ENCODE measurements at regions not wholly inside any gene's neighbourhood (a gene's known extent, or its start where the extent isn't known, plus 50 kb on each side); places are given as distances from the start of the nearest gene placed in this dataset.

DNA sequence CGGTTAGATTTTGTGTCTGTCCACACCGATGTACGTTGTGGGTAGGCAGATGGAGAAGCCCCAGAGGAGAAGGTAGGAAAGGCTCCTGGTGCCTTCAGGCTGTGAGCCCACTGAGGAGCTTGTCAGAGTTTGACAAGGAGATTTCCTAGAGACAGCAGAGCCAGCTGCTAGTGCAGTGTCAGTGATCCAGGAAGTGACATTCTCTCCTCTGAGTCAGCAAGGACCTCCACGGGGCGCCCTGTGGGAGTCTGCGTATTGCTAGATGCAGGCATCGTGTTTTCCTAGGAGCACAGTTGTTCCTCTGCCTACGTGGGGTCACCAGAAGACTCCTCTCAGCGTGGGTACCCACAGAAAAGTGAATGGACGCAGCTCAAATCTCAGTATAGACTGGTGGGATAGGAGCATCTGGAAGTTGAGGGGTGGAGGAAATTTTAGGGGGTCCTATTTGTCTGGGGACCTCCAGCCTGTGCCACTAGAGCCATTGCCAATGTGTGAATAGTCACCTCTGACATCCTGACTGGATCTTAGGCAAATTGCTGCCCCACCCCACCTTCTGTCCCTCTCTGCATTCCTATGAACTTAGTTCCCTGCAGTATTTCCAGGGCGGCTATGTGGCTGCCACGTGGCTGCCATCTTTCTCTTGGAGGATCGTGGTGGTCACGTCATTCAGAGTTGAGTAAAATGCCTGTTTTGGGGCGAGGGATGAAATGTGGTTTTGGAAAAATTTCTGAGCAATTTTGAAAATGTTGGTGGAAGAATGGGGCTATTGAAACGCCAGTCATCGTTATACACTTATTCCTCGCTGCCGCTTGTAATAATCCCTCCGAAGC is 84.8 kb upstream of the KLHL25 start:
- Histone ChIP-seq H2AFZ (ENCODE audit: insufficient read depth, low read depth, low read length, poor library complexity, severe bottlenecking) (no peak overlapping the region), H3K27me3 (replicated peaks in 1 of 4; ENCODE audit: control extremely low read depth in 1 of 4, control insufficient read depth in 3 of 4, insufficient read depth in 4 of 4, low read length in 3 of 4) (peaks cover 0 to 9% (median 4%) of the 10 kb centered on the region in 4 experiments), H3K27ac (ENCODE audit: low read length in 2 of 2) (no peak overlapping the region), H3K36me3 (replicated peaks in 1 of 2; ENCODE audit: control extremely low read depth in 1 of 2, control insufficient read depth in 1 of 2, extremely low read depth in 1 of 2, insufficient read depth in 2 of 2, low read length in 1 of 2) (no peaks in the 10 kb centered on the region), H3K9ac (ENCODE audit: low read length) (no peak overlapping the region), H3K79me2 (ENCODE audit: control insufficient read depth, insufficient read depth, low read length) (no peaks in the 10 kb centered on the region), H3K4me1 (ENCODE audit: control insufficient read depth in 2 of 2, insufficient read depth in 2 of 2, low read length in 2 of 2) (no peaks in the 10 kb centered on the region), H4K20me1 (ENCODE audit: control insufficient read depth, insufficient read depth, low read length, poor library complexity, severe bottlenecking) (no peaks in the 10 kb centered on the region), H3K4me3 (ENCODE audit: control extremely low read depth in 1 of 5, extremely low read depth in 1 of 5, insufficient read depth in 1 of 5, low read depth in 2 of 5, low read length in 4 of 5) (no peak overlapping the region), H3K4me2 (replicated peaks; ENCODE audit: low read depth, low read length, poor library complexity, severe bottlenecking) (no peak overlapping the region), H3K9me3 (ENCODE audit: control extremely low read depth in 1 of 3, control insufficient read depth in 2 of 3, insufficient read depth in 1 of 3, low read length in 2 of 3) (peaks cover 0 to 3% (median 0%) of the 10 kb centered on the region in 3 donors)
- 43% methylated on average over 20 of the region's 20 CpGs for WGBS (ENCODE audit: insufficient coverage)
- H3K4me3 Mint-ChIP-seq, result no peak overlapping the region
- H3K27ac Mint-ChIP-seq, result no peak overlapping the region
- DNase-seq, result no peak
- POLR2A ChIA-PET, result no interaction called here
- TF ChIP-seq EZH2 (IDR thresholded peaks at IDR 0.05; ENCODE audit: borderline replicate concordance, insufficient read depth, low read depth, low read length, poor library complexity, severe bottlenecking), result no peak
- H3K9me3 Mint-ChIP-seq (ENCODE audit: insufficient read depth), result peaks cover 2% of the 10 kb centered on the region
- CTCF ChIA-PET, result no interaction called here
- ATAC-seq (ENCODE audit: low read depth), result no peak
- H3K4me1 Mint-ChIP-seq, result no peaks in the 10 kb centered on the region
- peaks cover 16% of the 10 kb centered on the region for H3K27me3 Mint-ChIP-seq
- intact Hi-C loops (cut with micrococcal nuclease), result no loop called here

DNA sequence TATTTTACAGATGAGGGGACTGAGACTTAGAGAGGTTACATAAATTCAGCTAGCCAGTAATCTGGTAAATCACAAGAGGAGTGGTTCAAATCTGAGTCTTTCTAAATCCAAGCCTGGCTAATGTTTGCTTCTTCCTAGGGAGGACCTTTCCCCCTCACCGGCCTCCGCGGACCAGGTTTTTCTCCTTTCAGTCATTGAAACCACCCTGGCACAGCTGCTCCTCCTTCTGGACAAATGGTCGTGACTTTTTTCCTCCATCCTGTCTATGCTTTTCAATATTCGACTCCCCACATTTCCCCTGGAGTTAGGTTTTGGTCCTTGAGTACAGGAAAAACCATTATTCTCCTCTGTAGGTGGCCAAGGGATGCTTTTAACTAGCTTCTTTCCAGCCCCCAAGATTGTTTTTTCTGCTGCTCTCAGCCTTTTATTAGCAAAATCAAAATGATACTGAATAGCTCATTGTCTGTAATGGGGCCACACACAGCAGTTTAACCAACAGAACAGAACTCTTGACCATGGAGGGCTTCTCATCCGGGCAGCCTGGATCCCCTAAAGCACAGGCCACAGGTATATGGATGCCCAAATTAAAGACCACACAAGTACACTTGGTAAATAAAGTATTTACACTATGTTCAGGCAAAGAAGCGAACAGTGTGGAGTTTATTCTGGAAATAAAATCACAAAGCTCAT is 85.9 kb upstream of the KLHL25 start:
- ATAC-seq (ENCODE audit: low read depth), result no peak
- peaks cover 2% of the 10 kb centered on the region for H3K9me3 Mint-ChIP-seq (ENCODE audit: insufficient read depth)
- POLR2A ChIA-PET, result no interaction called here

More for the DNA sequence above, 85.9 kb upstream of the KLHL25 start:
- H3K36me3 ChIP-seq (replicated peaks in 1 of 2; ENCODE audit: control extremely low read depth in 1 of 2, control insufficient read depth in 1 of 2, extremely low read depth in 1 of 2, insufficient read depth in 2 of 2, low read length in 1 of 2), result no peaks in the 10 kb centered on the region
- no peaks in the 10 kb centered on the region for H3K4me1 ChIP-seq (ENCODE audit: control insufficient read depth in 2 of 2, insufficient read depth in 2 of 2, low read length in 2 of 2)
- Mint-ChIP-seq H3K27me3 (peaks cover 20% of the 10 kb centered on the region), H3K4me1 (no peaks in the 10 kb centered on the region), H3K27ac (no peak overlapping the region), H3K4me3 (no peak overlapping the region)
- H3K79me2 ChIP-seq (ENCODE audit: control insufficient read depth, insufficient read depth, low read length), result no peaks in the 10 kb centered on the region
- 73% methylated on average over 3 of the region's 7 CpGs for WGBS (ENCODE audit: insufficient coverage)
- no peak overlapping the region for H3K9ac ChIP-seq (ENCODE audit: low read length)
- H3K27me3 ChIP-seq (replicated peaks in 1 of 4; ENCODE audit: control extremely low read depth in 1 of 4, control insufficient read depth in 3 of 4, insufficient read depth in 4 of 4, low read length in 3 of 4), result peaks cover 0 to 6% (median 4%) of the 10 kb centered on the region in 4 experiments
- no peaks in the 10 kb centered on the region for H4K20me1 ChIP-seq (ENCODE audit: control insufficient read depth, insufficient read depth, low read length, poor library complexity, severe bottlenecking)
- peaks cover 0 to 3% (median 0%) of the 10 kb centered on the region in 3 donors for H3K9me3 ChIP-seq (ENCODE audit: control extremely low read depth in 1 of 3, control insufficient read depth in 2 of 3, insufficient read depth in 1 of 3, low read length in 2 of 3)
- CTCF ChIA-PET, result no interaction called here
- no peak overlapping the region for H2AFZ ChIP-seq (ENCODE audit: insufficient read depth, low read depth, low read length, poor library complexity, severe bottlenecking)
- intact Hi-C loops (cut with micrococcal nuclease), result no loop called here
- DNase-seq, result no peak
- H3K27ac ChIP-seq (ENCODE audit: low read length in 2 of 2), result no peak overlapping the region
- TF ChIP-seq, protein P1, sequence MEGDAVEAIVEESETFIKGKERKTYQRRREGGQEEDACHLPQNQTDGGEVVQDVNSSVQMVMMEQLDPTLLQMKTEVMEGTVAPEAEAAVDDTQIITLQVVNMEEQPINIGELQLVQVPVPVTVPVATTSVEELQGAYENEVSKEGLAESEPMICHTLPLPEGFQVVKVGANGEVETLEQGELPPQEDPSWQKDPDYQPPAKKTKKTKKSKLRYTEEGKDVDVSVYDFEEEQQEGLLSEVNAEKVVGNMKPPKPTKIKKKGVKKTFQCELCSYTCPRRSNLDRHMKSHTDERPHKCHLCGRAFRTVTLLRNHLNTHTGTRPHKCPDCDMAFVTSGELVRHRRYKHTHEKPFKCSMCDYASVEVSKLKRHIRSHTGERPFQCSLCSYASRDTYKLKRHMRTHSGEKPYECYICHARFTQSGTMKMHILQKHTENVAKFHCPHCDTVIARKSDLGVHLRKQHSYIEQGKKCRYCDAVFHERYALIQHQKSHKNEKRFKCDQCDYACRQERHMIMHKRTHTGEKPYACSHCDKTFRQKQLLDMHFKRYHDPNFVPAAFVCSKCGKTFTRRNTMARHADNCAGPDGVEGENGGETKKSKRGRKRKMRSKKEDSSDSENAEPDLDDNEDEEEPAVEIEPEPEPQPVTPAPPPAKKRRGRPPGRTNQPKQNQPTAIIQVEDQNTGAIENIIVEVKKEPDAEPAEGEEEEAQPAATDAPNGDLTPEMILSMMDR (IDR thresholded peaks at IDR 0.05), result no peak
- no peak for TF ChIP-seq EZH2 (IDR thresholded peaks at IDR 0.05; ENCODE audit: borderline replicate concordance, insufficient read depth, low read depth, low read length, poor library complexity, severe bottlenecking)
- no peak overlapping the region for H3K4me3 ChIP-seq (ENCODE audit: control extremely low read depth in 1 of 5, extremely low read depth in 1 of 5, insufficient read depth in 1 of 5, low read depth in 2 of 5, low read length in 4 of 5)
- no peak overlapping the region for H3K4me2 ChIP-seq (replicated peaks; ENCODE audit: low read depth, low read length, poor library complexity, severe bottlenecking)

Measured in B cell (primary cell).